H9 (cell line): ENCODE measurements at regions not wholly inside any gene's neighbourhood (a gene's known extent, or its start where the extent isn't known, plus 50 kb on each side); places are given as distances from the start of the nearest gene placed in this dataset.

Experiments used
- DNase-seq: peaks from one replicate; pipeline ENCODE4 v3.0.0-alpha.2; 2017
- H2AFZ ChIP-seq: one replicate; pipeline ENCODE4 v1.6.1; 2013; ENCODE audit warnings: mild to moderate bottlenecking, low read length, control low read depth, moderate library complexity
- H2AK5ac ChIP-seq: 2 replicates; pipeline ENCODE4 v1.6.1; 2013; ENCODE audit warnings: low read length, control low read depth, mixed read lengths; ENCODE audit not compliant: insufficient read length
- H2BK120ac ChIP-seq: one replicate; pipeline ENCODE4 v1.6.1; 2013; ENCODE audit warnings: low read depth, mild to moderate bottlenecking, low read length, control low read depth, inconsistent platforms; ENCODE audit not compliant: poor library complexity, severe bottlenecking
- H2BK12ac ChIP-seq: 2 replicates; pipeline ENCODE4 v1.6.1; 2013; ENCODE audit warnings: low read length, control low read depth, mixed read lengths, low read depth; ENCODE audit not compliant: insufficient read length
- H2BK15ac ChIP-seq: 2 replicates; pipeline ENCODE4 v1.6.1; 2013; ENCODE audit warnings: low read depth, low read length, control low read depth
- H2BK20ac ChIP-seq: one replicate; pipeline ENCODE4 v1.6.1; 2013; ENCODE audit warnings: low read depth, mild to moderate bottlenecking, low read length, control low read depth, inconsistent platforms; ENCODE audit not compliant: poor library complexity, severe bottlenecking
- H2BK5ac ChIP-seq: 2 replicates; pipeline ENCODE4 v1.6.1; 2013; ENCODE audit warnings: low read length, control low read depth, mixed read lengths; ENCODE audit not compliant: insufficient read length
- H3K14ac ChIP-seq: 2 replicates; pipeline ENCODE4 v1.6.1; 2013; ENCODE audit warnings: low read length, control low read depth; ENCODE audit not compliant: insufficient read depth
- H3K18ac ChIP-seq: 2 replicates; pipeline ENCODE4 v1.6.1; 2013; ENCODE audit warnings: low read depth, mild to moderate bottlenecking, mixed read lengths, low read length, control low read depth; ENCODE audit not compliant: insufficient read length
- H3K23ac ChIP-seq: 2 replicates; pipeline ENCODE4 v1.6.1; 2013; ENCODE audit warnings: low read length, control low read depth, mixed read lengths, low read depth; ENCODE audit not compliant: insufficient read length
- H3K23me2 ChIP-seq: 2 replicates; pipeline ENCODE4 v1.6.1; 2013; ENCODE audit warnings: low read depth, mild to moderate bottlenecking, mixed read lengths, low read length, control low read depth; ENCODE audit not compliant: insufficient read length, poor library complexity, severe bottlenecking
- H3K27ac ChIP-seq: 2 replicates; pipeline ENCODE4 v1.5.1; 2013; ENCODE audit warnings: low read length, control low read depth, mixed read lengths, low read depth; ENCODE audit not compliant: insufficient read length
- H3K27me3 ChIP-seq: 2 replicates; pipeline ENCODE4 v1.6.1; 2013; ENCODE audit warnings: low read length, control low read depth, inconsistent platforms; ENCODE audit not compliant: insufficient read depth
- H3K4ac ChIP-seq: 2 replicates; pipeline ENCODE4 v1.6.1; 2013; ENCODE audit warnings: low read depth, mild to moderate bottlenecking, control low read depth, inconsistent platforms, low read length, moderate library complexity
- H3K4me1 ChIP-seq: 2 replicates; pipeline ENCODE4 v1.6.1; 2013; ENCODE audit warnings: low read length, control low read depth, inconsistent platforms; ENCODE audit not compliant: insufficient read depth
- H3K4me2 ChIP-seq: 2 replicates; pipeline ENCODE4 v1.6.1; 2013; ENCODE audit warnings: low read length, control low read depth, mixed read lengths; ENCODE audit not compliant: insufficient read length, insufficient read depth
- H3K56ac ChIP-seq: 2 replicates; pipeline ENCODE4 v1.6.1; 2013; ENCODE audit warnings: low read depth, mild to moderate bottlenecking, mixed read lengths, low read length, control low read depth; ENCODE audit not compliant: insufficient read length
- H3K79me1 ChIP-seq: 2 replicates; pipeline ENCODE4 v1.6.1; 2013; ENCODE audit warnings: low read depth, mild to moderate bottlenecking, moderate library complexity, low read length, control low read depth, inconsistent platforms; ENCODE audit not compliant: insufficient read depth, poor library complexity, severe bottlenecking
- H3K79me2 ChIP-seq: 2 replicates; pipeline ENCODE4 v1.6.1; 2013; ENCODE audit warnings: low read length, control low read depth, inconsistent platforms; ENCODE audit not compliant: insufficient read depth
- H3K9ac ChIP-seq: 2 replicates; pipeline ENCODE4 v1.6.1; 2013; ENCODE audit warnings: low read length, control low read depth, mixed read lengths; ENCODE audit not compliant: insufficient read length; ENCODE audit errors: extremely low read depth
- H3K9me3 ChIP-seq: one replicate; pipeline ENCODE4 v1.6.1; 2013; ENCODE audit warnings: low read depth, low read length, inconsistent platforms; ENCODE audit not compliant: control insufficient read depth
- H3T11ph ChIP-seq: one replicate; pipeline ENCODE4 v1.6.1; 2013; ENCODE audit warnings: mild to moderate bottlenecking, low read length, control low read depth, inconsistent platforms
- H4K20me1 ChIP-seq: one replicate; pipeline ENCODE4 v1.6.1; 2013; ENCODE audit not compliant: control insufficient read depth, insufficient read length, insufficient read depth
- H4K5ac ChIP-seq: 2 replicates; pipeline ENCODE4 v1.6.1; 2013; ENCODE audit warnings: low read depth, mild to moderate bottlenecking, mixed read lengths, low read length, control low read depth; ENCODE audit not compliant: insufficient read length
- H4K8ac ChIP-seq: replicated peaks from 2 replicates; pipeline ENCODE4 v1.6.1; 2013; ENCODE audit warnings: low read length, control low read depth, mixed read lengths, low read depth; ENCODE audit not compliant: insufficient read length
- H4K91ac ChIP-seq: 2 replicates; pipeline ENCODE4 v1.6.1; 2013; ENCODE audit warnings: low read depth, mild to moderate bottlenecking, moderate library complexity, mixed read lengths, low read length, control low read depth; ENCODE audit not compliant: insufficient read length
- H3K27ac Mint-ChIP-seq, 3 experiments: 2 replicates in 2 of 3; 3 replicates in 1 of 3; pipeline ENCODE4 v1.8.0; 2020 to 2021; ENCODE audit warnings: mixed read lengths in 3 of 3, mild to moderate bottlenecking in 1 of 3, moderate library complexity in 1 of 3
- H3K27me3 Mint-ChIP-seq: 2 replicates; pipeline ENCODE4 v1.8.0; 2021; ENCODE audit warnings: low read depth, mild to moderate bottlenecking, moderate library complexity, mixed read lengths
- H3K36me3 Mint-ChIP-seq, 3 experiments: 2 replicates in 2 of 3; 3 replicates in 1 of 3; pipeline ENCODE4 v1.8.0; 2020 to 2021; ENCODE audit warnings: low read depth in 3 of 3, mixed read lengths in 3 of 3; ENCODE audit not compliant: insufficient read depth in 1 of 3
- H3K4me1 Mint-ChIP-seq, 2 experiments: 2 replicates each; pipeline ENCODE4 v1.8.0; 2020; ENCODE audit warnings: mixed read lengths in 2 of 2
- H3K4me3 Mint-ChIP-seq, 2 experiments: 2 replicates in 1 of 2; 3 replicates in 1 of 2; pipeline ENCODE4 v1.8.0; 2020 to 2021; ENCODE audit warnings: mild to moderate bottlenecking in 2 of 2, mixed read lengths in 2 of 2, moderate library complexity in 1 of 2
- H3K9me3 Mint-ChIP-seq, 2 experiments: 2 replicates in 1 of 2; 3 replicates in 1 of 2; pipeline ENCODE4 v1.8.0; 2020; ENCODE audit warnings: mild to moderate bottlenecking in 2 of 2, mixed read lengths in 2 of 2, moderate library complexity in 1 of 2
- WGBS: extraction: QIAGEN DNeasy Blood & Tissue Kit; methylation state at CpG from one replicate; pipeline ENCODE4 v1.1.7; 2013; ENCODE audit warnings: missing lambda C conversion rate, low lambda C conversion rate, mixed read lengths; ENCODE audit not compliant: insufficient read length; ENCODE audit errors: extremely low coverage; 5-methylcytosine and 5-hydroxymethylcytosine counted together
- TF ChIP-seq, protein P1 (sequence below): fragments of 200-600 bp; sonication (generic); conservative IDR thresholded peaks from 3 replicates; pipeline ENCODE4 v1.8.0; 2021; ENCODE audit warnings: antibody characterized with exemption, mild to moderate bottlenecking

DNA sequence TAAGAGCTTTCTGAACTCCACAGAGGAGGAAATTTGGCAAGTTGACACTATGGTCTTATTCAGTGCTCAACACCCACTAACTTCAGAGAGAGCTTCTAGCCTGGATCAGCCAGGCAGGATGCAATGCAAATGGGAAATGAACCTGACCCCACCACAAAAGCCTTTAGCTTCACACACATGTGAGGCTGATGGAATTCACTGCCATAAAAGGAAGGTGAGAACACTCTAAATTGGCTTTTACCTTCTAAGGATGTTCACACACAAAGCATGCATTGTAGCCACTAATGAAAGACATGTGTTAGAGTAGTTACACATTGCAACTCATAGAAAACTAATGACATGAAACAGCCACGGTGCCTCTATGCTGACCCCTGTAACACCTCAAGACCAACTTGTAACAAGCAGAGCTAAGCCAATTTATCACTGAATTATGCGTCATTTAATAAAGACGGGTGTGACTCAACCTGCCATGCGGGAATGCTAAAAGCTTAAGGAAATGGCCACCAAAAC lies 262.1 kb downstream of the HACE1 start:
- H2BK20ac ChIP-seq, result no peak overlapping the region
- H3K79me2 ChIP-seq, result no peaks in the 10 kb centered on the region
- H2BK120ac ChIP-seq, result no peak overlapping the region
- no peak overlapping the region for H2BK5ac ChIP-seq
- TF ChIP-seq, protein P1, sequence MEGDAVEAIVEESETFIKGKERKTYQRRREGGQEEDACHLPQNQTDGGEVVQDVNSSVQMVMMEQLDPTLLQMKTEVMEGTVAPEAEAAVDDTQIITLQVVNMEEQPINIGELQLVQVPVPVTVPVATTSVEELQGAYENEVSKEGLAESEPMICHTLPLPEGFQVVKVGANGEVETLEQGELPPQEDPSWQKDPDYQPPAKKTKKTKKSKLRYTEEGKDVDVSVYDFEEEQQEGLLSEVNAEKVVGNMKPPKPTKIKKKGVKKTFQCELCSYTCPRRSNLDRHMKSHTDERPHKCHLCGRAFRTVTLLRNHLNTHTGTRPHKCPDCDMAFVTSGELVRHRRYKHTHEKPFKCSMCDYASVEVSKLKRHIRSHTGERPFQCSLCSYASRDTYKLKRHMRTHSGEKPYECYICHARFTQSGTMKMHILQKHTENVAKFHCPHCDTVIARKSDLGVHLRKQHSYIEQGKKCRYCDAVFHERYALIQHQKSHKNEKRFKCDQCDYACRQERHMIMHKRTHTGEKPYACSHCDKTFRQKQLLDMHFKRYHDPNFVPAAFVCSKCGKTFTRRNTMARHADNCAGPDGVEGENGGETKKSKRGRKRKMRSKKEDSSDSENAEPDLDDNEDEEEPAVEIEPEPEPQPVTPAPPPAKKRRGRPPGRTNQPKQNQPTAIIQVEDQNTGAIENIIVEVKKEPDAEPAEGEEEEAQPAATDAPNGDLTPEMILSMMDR, result no peak
- H3K27me3 ChIP-seq, result no peaks in the 10 kb centered on the region
- H3T11ph ChIP-seq, result no peak overlapping the region
- H3K79me1 ChIP-seq, result no peaks in the 10 kb centered on the region
- H3K27ac Mint-ChIP-seq, result no peak overlapping the region; a peak in 1 of 7 replicates
- H3K23me2 ChIP-seq, result no peaks in the 10 kb centered on the region
- H3K4me3 Mint-ChIP-seq, result no peak overlapping the region
- no peak overlapping the region for H2AFZ ChIP-seq
- H3K27ac ChIP-seq, result no peak overlapping the region
- no peak overlapping the region for H3K9ac ChIP-seq
- no peak overlapping the region for H3K56ac ChIP-seq
- no peak overlapping the region for H4K91ac ChIP-seq
- H3K23ac ChIP-seq, result no peak overlapping the region
- no peak overlapping the region for H3K4me2 ChIP-seq
- peaks cover 5% of the 10 kb centered on the region; the same call in 1 of the 2 replicates for H3K4me1 ChIP-seq
- H3K9me3 ChIP-seq, result no peaks in the 10 kb centered on the region
- H2BK15ac ChIP-seq, result no peak overlapping the region
- H3K4ac ChIP-seq, result no peak overlapping the region
- no CpG with 5 or more reads among the region's 4 CpGs for WGBS
- H3K4me1 Mint-ChIP-seq, result peaks cover 10% of the 10 kb centered on the region in 2 experiments; a peak in 3 of 4 replicates
- no peak for DNase-seq
- no peak overlapping the region for H4K8ac ChIP-seq
- H2AK5ac ChIP-seq, result no peak overlapping the region
- H4K5ac ChIP-seq, result no peak overlapping the region
- H3K14ac ChIP-seq, result no peak overlapping the region
- H3K9me3 Mint-ChIP-seq, result no peaks in the 10 kb centered on the region
- H3K18ac ChIP-seq, result no peak overlapping the region
- no peaks in the 10 kb centered on the region for H3K36me3 Mint-ChIP-seq
- no peak overlapping the region for H2BK12ac ChIP-seq
- no peaks in the 10 kb centered on the region for H4K20me1 ChIP-seq
- H3K27me3 Mint-ChIP-seq, result no peaks in the 10 kb centered on the region
